PC-3 (cell line): ENCODE measurements at regions not wholly inside any gene's neighbourhood (a gene's known extent, or its start where the extent isn't known, plus 50 kb on each side); places are given as distances from the start of the nearest gene placed in this dataset.

Source experiments
- EZH2 ChIP-seq: fragments of 300-600 bp; sonication (generic); IDR thresholded peaks from one replicate; pipeline ENCODE4 v1.6.1; 2017; ENCODE audit warnings: antibody characterized with exemption, mild to moderate bottlenecking, low read length; ENCODE audit not compliant: unreplicated experiment
- EZH2phosphoT487 ChIP-seq: fragments of 300-600 bp; sonication (generic); IDR thresholded peaks from 2 replicates; pipeline ENCODE4 v1.6.1; 2018; ENCODE audit warnings: mild to moderate bottlenecking, antibody characterized with exemption, low read length, borderline replicate concordance
- TF ChIP-seq, protein P1 (sequence below): fragments of 300-600 bp; sonication (generic); conservative IDR thresholded peaks from 2 replicates; pipeline ENCODE4 v1.5.1; 2017; ENCODE audit warnings: antibody characterized with exemption, low read depth, mild to moderate bottlenecking, low read length

GRCh38 chr12:131276501-131277185 is 322.9 kb downstream of the ADGRD1 start:
- TF ChIP-seq, protein P1, sequence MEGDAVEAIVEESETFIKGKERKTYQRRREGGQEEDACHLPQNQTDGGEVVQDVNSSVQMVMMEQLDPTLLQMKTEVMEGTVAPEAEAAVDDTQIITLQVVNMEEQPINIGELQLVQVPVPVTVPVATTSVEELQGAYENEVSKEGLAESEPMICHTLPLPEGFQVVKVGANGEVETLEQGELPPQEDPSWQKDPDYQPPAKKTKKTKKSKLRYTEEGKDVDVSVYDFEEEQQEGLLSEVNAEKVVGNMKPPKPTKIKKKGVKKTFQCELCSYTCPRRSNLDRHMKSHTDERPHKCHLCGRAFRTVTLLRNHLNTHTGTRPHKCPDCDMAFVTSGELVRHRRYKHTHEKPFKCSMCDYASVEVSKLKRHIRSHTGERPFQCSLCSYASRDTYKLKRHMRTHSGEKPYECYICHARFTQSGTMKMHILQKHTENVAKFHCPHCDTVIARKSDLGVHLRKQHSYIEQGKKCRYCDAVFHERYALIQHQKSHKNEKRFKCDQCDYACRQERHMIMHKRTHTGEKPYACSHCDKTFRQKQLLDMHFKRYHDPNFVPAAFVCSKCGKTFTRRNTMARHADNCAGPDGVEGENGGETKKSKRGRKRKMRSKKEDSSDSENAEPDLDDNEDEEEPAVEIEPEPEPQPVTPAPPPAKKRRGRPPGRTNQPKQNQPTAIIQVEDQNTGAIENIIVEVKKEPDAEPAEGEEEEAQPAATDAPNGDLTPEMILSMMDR, result no peak
- no peak for TF ChIP-seq EZH2
- no peak for TF ChIP-seq EZH2phosphoT487
